ENCODE measurements at regions not wholly inside any gene's neighbourhood (a gene's known extent, or its start where the extent isn't known, plus 50 kb on each side); places are given as distances from the start of the nearest gene placed in this dataset.
"Not testable (repeated sequence)": the region's sequence is repeated elsewhere in the genome, so short reads cannot be mapped to it uniquely, and the experiment has no call there.

GRCh38 chr17:20633268-20634059, 53.9 kb downstream of the CDRT15L2 start:
- not testable (repeated sequence) for H3K27ac ChIP-seq (ENCODE audit: insufficient read depth, low read length, poor library complexity, severe bottlenecking); H3K36me3 ChIP-seq (ENCODE audit: control insufficient read depth, insufficient read depth, low read length); DNase-seq; H3K4me3 ChIP-seq (ENCODE audit: insufficient read depth, low read depth, low read length, poor library complexity, severe bottlenecking); H3K9me3 ChIP-seq (ENCODE audit: control insufficient read depth, low read length); H3K4me1 ChIP-seq (ENCODE audit: control insufficient read depth, insufficient read depth, low read length, poor library complexity, severe bottlenecking); H3K27me3 ChIP-seq (replicated peaks; ENCODE audit: control insufficient read depth, insufficient read depth, low read length, poor library complexity, severe bottlenecking)

GRCh38 chr17:20640147-20640546, 60.6 kb downstream of the CDRT15L2 start:
- H3K36me3 ChIP-seq (ENCODE audit: control insufficient read depth, insufficient read depth, low read length); H3K27ac ChIP-seq (ENCODE audit: insufficient read depth, low read length, poor library complexity, severe bottlenecking); H3K4me1 ChIP-seq (ENCODE audit: control insufficient read depth, insufficient read depth, low read length, poor library complexity, severe bottlenecking); DNase-seq; H3K27me3 ChIP-seq (replicated peaks; ENCODE audit: control insufficient read depth, insufficient read depth, low read length, poor library complexity, severe bottlenecking); H3K4me3 ChIP-seq (ENCODE audit: insufficient read depth, low read depth, low read length, poor library complexity, severe bottlenecking); H3K9me3 ChIP-seq (ENCODE audit: control insufficient read depth, low read length): not testable (repeated sequence)

- not testable (repeated sequence) for DNase-seq
Observed at GRCh38 chr17:20646661-20647272, 67.2 kb downstream of the CDRT15L2 start.

GRCh38 chr17:20649097-20649767, 69.7 kb downstream of the CDRT15L2 start:
- not testable (repeated sequence) for H3K4me1 ChIP-seq (ENCODE audit: control insufficient read depth, insufficient read depth, low read length, poor library complexity, severe bottlenecking); DNase-seq; H3K4me3 ChIP-seq (ENCODE audit: insufficient read depth, low read depth, low read length, poor library complexity, severe bottlenecking); H3K27me3 ChIP-seq (replicated peaks; ENCODE audit: control insufficient read depth, insufficient read depth, low read length, poor library complexity, severe bottlenecking); H3K27ac ChIP-seq (ENCODE audit: insufficient read depth, low read length, poor library complexity, severe bottlenecking); H3K9me3 ChIP-seq (ENCODE audit: control insufficient read depth, low read length); H3K36me3 ChIP-seq (ENCODE audit: control insufficient read depth, insufficient read depth, low read length)

More at GRCh38 chr17:20646661-20647272, 67.2 kb downstream of the CDRT15L2 start:
- H3K9me3 ChIP-seq (ENCODE audit: control insufficient read depth, low read length); H3K27ac ChIP-seq (ENCODE audit: insufficient read depth, low read length, poor library complexity, severe bottlenecking); H3K4me3 ChIP-seq (ENCODE audit: insufficient read depth, low read depth, low read length, poor library complexity, severe bottlenecking); H3K36me3 ChIP-seq (ENCODE audit: control insufficient read depth, insufficient read depth, low read length); H3K27me3 ChIP-seq (replicated peaks; ENCODE audit: control insufficient read depth, insufficient read depth, low read length, poor library complexity, severe bottlenecking); H3K4me1 ChIP-seq (ENCODE audit: control insufficient read depth, insufficient read depth, low read length, poor library complexity, severe bottlenecking): not testable (repeated sequence)

GRCh38 chr17:20651022-20651421, 71.5 kb downstream of the CDRT15L2 start:
- H3K36me3 ChIP-seq (ENCODE audit: control insufficient read depth, insufficient read depth, low read length); H3K9me3 ChIP-seq (ENCODE audit: control insufficient read depth, low read length); DNase-seq; H3K27ac ChIP-seq (ENCODE audit: insufficient read depth, low read length, poor library complexity, severe bottlenecking); H3K4me3 ChIP-seq (ENCODE audit: insufficient read depth, low read depth, low read length, poor library complexity, severe bottlenecking); H3K4me1 ChIP-seq (ENCODE audit: control insufficient read depth, insufficient read depth, low read length, poor library complexity, severe bottlenecking); H3K27me3 ChIP-seq (replicated peaks; ENCODE audit: control insufficient read depth, insufficient read depth, low read length, poor library complexity, severe bottlenecking): not testable (repeated sequence)

- H3K4me3 ChIP-seq (ENCODE audit: insufficient read depth, low read depth, low read length, poor library complexity, severe bottlenecking); H3K4me1 ChIP-seq (ENCODE audit: control insufficient read depth, insufficient read depth, low read length, poor library complexity, severe bottlenecking); H3K27ac ChIP-seq (ENCODE audit: insufficient read depth, low read length, poor library complexity, severe bottlenecking); H3K27me3 ChIP-seq (replicated peaks; ENCODE audit: control insufficient read depth, insufficient read depth, low read length, poor library complexity, severe bottlenecking); DNase-seq; H3K36me3 ChIP-seq (ENCODE audit: control insufficient read depth, insufficient read depth, low read length); H3K9me3 ChIP-seq (ENCODE audit: control insufficient read depth, low read length): not testable (repeated sequence)
Observed at GRCh38 chr17:20651736-20652135, 72.2 kb downstream of the CDRT15L2 start.

- not testable (repeated sequence) for H3K27ac ChIP-seq (ENCODE audit: insufficient read depth, low read length, poor library complexity, severe bottlenecking); H3K27me3 ChIP-seq (replicated peaks; ENCODE audit: control insufficient read depth, insufficient read depth, low read length, poor library complexity, severe bottlenecking); H3K4me1 ChIP-seq (ENCODE audit: control insufficient read depth, insufficient read depth, low read length, poor library complexity, severe bottlenecking); H3K36me3 ChIP-seq (ENCODE audit: control insufficient read depth, insufficient read depth, low read length); H3K9me3 ChIP-seq (ENCODE audit: control insufficient read depth, low read length); DNase-seq; H3K4me3 ChIP-seq (ENCODE audit: insufficient read depth, low read depth, low read length, poor library complexity, severe bottlenecking)
Observed at GRCh38 chr17:20653391-20653790, 73.9 kb downstream of the CDRT15L2 start.

GRCh38 chr17:20654114-20654513, 74.6 kb downstream of the CDRT15L2 start:
- not testable (repeated sequence) for H3K4me3 ChIP-seq (ENCODE audit: insufficient read depth, low read depth, low read length, poor library complexity, severe bottlenecking); H3K9me3 ChIP-seq (ENCODE audit: control insufficient read depth, low read length); H3K27me3 ChIP-seq (replicated peaks; ENCODE audit: control insufficient read depth, insufficient read depth, low read length, poor library complexity, severe bottlenecking); H3K4me1 ChIP-seq (ENCODE audit: control insufficient read depth, insufficient read depth, low read length, poor library complexity, severe bottlenecking); H3K27ac ChIP-seq (ENCODE audit: insufficient read depth, low read length, poor library complexity, severe bottlenecking); H3K36me3 ChIP-seq (ENCODE audit: control insufficient read depth, insufficient read depth, low read length); DNase-seq

GRCh38 chr17:20654575-20654974, 75.1 kb downstream of the CDRT15L2 start:
- not testable (repeated sequence) for H3K4me1 ChIP-seq (ENCODE audit: control insufficient read depth, insufficient read depth, low read length, poor library complexity, severe bottlenecking); H3K4me3 ChIP-seq (ENCODE audit: insufficient read depth, low read depth, low read length, poor library complexity, severe bottlenecking); H3K9me3 ChIP-seq (ENCODE audit: control insufficient read depth, low read length); DNase-seq; H3K27me3 ChIP-seq (replicated peaks; ENCODE audit: control insufficient read depth, insufficient read depth, low read length, poor library complexity, severe bottlenecking); H3K36me3 ChIP-seq (ENCODE audit: control insufficient read depth, insufficient read depth, low read length); H3K27ac ChIP-seq (ENCODE audit: insufficient read depth, low read length, poor library complexity, severe bottlenecking)
